Endothelial cell (in vitro differentiated cells): ENCODE measurements at regions not wholly inside any gene's neighbourhood (a gene's known extent, or its start where the extent isn't known, plus 50 kb on each side); places are given as distances from the start of the nearest gene placed in this dataset.

ENCODE experiments used
- DNase-seq: peaks from one replicate; pipeline ENCODE4 v3.0.0; 2021; ENCODE audit warnings: low spot score
- H3K27ac Mint-ChIP-seq: one replicate; pipeline ENCODE4 v1.8.0; 2021; ENCODE audit warnings: mixed read lengths, inconsistent platforms; ENCODE audit not compliant: unreplicated experiment
- H3K27me3 Mint-ChIP-seq: one replicate; pipeline ENCODE4 v1.8.0; 2021; ENCODE audit warnings: mild to moderate bottlenecking, moderate library complexity, mixed read lengths, inconsistent platforms; ENCODE audit not compliant: unreplicated experiment
- H3K36me3 Mint-ChIP-seq: one replicate; pipeline ENCODE4 v1.8.0; 2021; ENCODE audit warnings: mild to moderate bottlenecking, low read depth, mixed read lengths, inconsistent platforms; ENCODE audit not compliant: unreplicated experiment
- H3K4me1 Mint-ChIP-seq: one replicate; pipeline ENCODE4 v1.8.0; 2021; ENCODE audit warnings: mild to moderate bottlenecking, mixed read lengths, inconsistent platforms; ENCODE audit not compliant: unreplicated experiment
- H3K4me3 Mint-ChIP-seq: one replicate; pipeline ENCODE4 v1.8.0; 2021; ENCODE audit warnings: mild to moderate bottlenecking, mixed read lengths, inconsistent platforms; ENCODE audit not compliant: unreplicated experiment
- H3K9me3 Mint-ChIP-seq: one replicate; pipeline ENCODE4 v1.8.0; 2021; ENCODE audit warnings: mixed read lengths, inconsistent platforms; ENCODE audit not compliant: unreplicated experiment
- CTCF ChIP-seq: fragments of 200-600 bp; sonication (generic); IDR thresholded peaks from one replicate; pipeline ENCODE4 v1.5.0; 2021; ENCODE audit warnings: antibody characterized with exemption; ENCODE audit not compliant: unreplicated experiment

DNA sequence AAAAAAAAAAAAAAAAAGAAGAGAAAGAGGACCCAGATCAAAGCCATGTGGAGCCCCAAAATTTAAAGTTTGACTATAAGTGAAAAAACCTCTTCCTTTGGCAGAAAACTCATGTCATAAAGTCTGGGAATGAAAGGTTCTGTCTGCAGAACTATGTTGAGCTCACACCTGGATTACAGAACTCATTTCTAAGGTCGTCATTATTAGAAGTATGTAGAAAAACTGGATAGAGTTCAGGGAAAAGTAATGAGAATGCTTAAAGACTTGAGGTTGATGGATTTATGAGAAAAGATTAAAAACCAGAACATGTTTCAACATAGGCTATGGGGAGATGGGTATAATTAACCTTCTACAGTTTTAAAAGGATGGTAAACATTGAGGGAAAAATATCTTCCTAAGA, 90.7 kb upstream of the COL11A1 start:
- Mint-ChIP-seq H3K27ac (no peak overlapping the region), H3K27me3 (no peaks in the 10 kb centered on the region), H3K36me3 (no peaks in the 10 kb centered on the region), H3K4me3 (no peak overlapping the region), H3K9me3 (no peaks in the 10 kb centered on the region), H3K4me1 (peaks cover 3% of the 10 kb centered on the region)
- TF ChIP-seq CTCF, result no peak
- no peak for DNase-seq

DNA sequence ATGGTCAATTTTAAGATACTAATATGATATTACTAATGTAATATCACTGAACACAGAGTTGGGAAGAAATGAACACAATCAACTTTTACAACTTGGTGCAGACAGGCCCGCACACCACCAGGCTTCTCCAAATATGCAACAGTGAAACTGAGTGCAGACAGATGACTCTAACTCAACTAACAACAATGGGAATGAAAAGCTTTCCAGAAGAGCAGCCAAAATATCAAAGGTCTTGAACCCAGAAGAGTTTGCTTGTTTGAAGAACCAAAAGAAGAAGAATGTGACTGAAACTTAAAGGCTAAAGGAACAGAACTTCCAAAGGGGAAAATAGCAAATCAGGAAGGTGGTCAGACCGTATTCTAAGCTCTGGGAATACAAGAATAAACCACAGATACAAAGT, 89.8 kb upstream of the COL11A1 start:
- H3K36me3 Mint-ChIP-seq, result no peaks in the 10 kb centered on the region
- no peaks in the 10 kb centered on the region for H3K9me3 Mint-ChIP-seq
- DNase-seq, result no peak
- H3K27ac Mint-ChIP-seq, result no peak overlapping the region
- peaks cover 3% of the 10 kb centered on the region for H3K4me1 Mint-ChIP-seq
- H3K4me3 Mint-ChIP-seq, result no peak overlapping the region
- TF ChIP-seq CTCF, result no peak
- no peaks in the 10 kb centered on the region for H3K27me3 Mint-ChIP-seq

DNA sequence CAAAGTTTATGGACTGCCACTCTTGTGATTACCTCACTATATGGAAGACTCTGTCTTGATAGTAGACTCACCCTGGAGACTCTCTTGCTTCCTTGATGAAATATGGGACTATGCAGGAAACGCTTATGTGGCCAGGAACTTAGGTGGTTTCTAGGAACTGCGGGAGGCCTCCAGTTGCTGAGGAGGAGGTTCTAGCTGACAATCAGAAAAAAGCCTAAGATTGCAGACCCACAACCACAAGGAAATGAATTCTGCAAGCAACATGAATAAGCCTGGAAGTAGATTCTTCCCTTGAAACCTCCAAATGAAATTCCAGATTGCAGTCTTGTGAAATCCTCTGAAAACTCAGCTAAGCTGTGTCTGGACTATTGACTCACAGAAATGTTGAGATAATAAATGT, 88.9 kb upstream of the COL11A1 start:
- TF ChIP-seq CTCF, result no peak
- no peak for DNase-seq
- H3K27me3 Mint-ChIP-seq, result no peaks in the 10 kb centered on the region
- H3K9me3 Mint-ChIP-seq, result no peaks in the 10 kb centered on the region
- no peak overlapping the region for H3K4me3 Mint-ChIP-seq
- no peak overlapping the region for H3K27ac Mint-ChIP-seq
- H3K36me3 Mint-ChIP-seq, result no peaks in the 10 kb centered on the region
- peaks cover 3% of the 10 kb centered on the region for H3K4me1 Mint-ChIP-seq

GRCh38 chr1:103194984-103195383, 86.7 kb upstream of the COL11A1 start:
- no peak overlapping the region for H3K27ac Mint-ChIP-seq
- no peak overlapping the region for H3K4me3 Mint-ChIP-seq
- H3K27me3 Mint-ChIP-seq, result no peaks in the 10 kb centered on the region
- no peak for TF ChIP-seq CTCF
- peaks cover 3% of the 10 kb centered on the region for H3K4me1 Mint-ChIP-seq
- DNase-seq, result no peak
- no peaks in the 10 kb centered on the region for H3K36me3 Mint-ChIP-seq
- H3K9me3 Mint-ChIP-seq, result no peaks in the 10 kb centered on the region

- Mint-ChIP-seq H3K36me3 (no peaks in the 10 kb centered on the region), H3K27me3 (no peaks in the 10 kb centered on the region), H3K27ac (no peak overlapping the region), H3K4me3 (no peak overlapping the region), H3K9me3 (no peaks in the 10 kb centered on the region), H3K4me1 (peaks cover 3% of the 10 kb centered on the region)
- no peak for DNase-seq
- TF ChIP-seq CTCF, result no peak
These were observed 85.7 kb upstream of the COL11A1 start for GRCh38 chr1:103194060-103194459.
